IMR-90 (cell line): ENCODE measurements at regions not wholly inside any gene's neighbourhood (a gene's known extent, or its start where the extent isn't known, plus 50 kb on each side); places are given as distances from the start of the nearest gene placed in this dataset.

Source experiments
- ATAC-seq: fragments of 200-7000 bp; cut with Tn5 transposase; 2 replicates; pipeline ENCODE4 v1.9.1; 2020; ENCODE audit warnings: low read depth, mild to moderate bottlenecking, moderate library complexity
- BruUV-seq: library from RNA; stranded (reverse); fragments of 400-500 nt; replicated peaks from 2 replicates; lab custom pipeline; 2021; lab: Mats Ljungman, UMichigan
- CTCF ChIA-PET: fragments of 300-600 bp; formaldehyde crosslinking; extraction: SDS; loops from one replicate; lab custom pipeline; 2021; ENCODE audit warnings: antibody characterized with exemption; lab: Yijun Ruan, JAX
- POLR2A ChIA-PET: fragments of 300-600 bp; sonication (Branson Sonifier 250); formaldehyde crosslinking; loops from one replicate; lab custom pipeline; 2022; ENCODE audit warnings: antibody characterized with exemption; ENCODE audit not compliant: unreplicated experiment; lab: Charles Lee
- DNase-seq: peaks from one replicate; pipeline ENCODE4 v3.0.0; 2013
- H2AFZ ChIP-seq: replicated peaks from 2 replicates; pipeline ENCODE3; 2013; ENCODE audit warnings: low read length, mild to moderate bottlenecking; ENCODE audit not compliant: poor library complexity
- H2AK5ac ChIP-seq: 2 replicates; pipeline ENCODE4 v1.6.1; 2013; ENCODE audit warnings: low read depth, low read length, inconsistent platforms
- H2AK9ac ChIP-seq: replicated peaks from 2 replicates; pipeline ENCODE3; 2013; ENCODE audit warnings: mild to moderate bottlenecking, low read depth, low read length, moderate library complexity; ENCODE audit not compliant: poor library complexity
- H2BK120ac ChIP-seq: 2 replicates; pipeline ENCODE4 v1.6.1; 2013; ENCODE audit warnings: low read depth, low read length, inconsistent platforms
- H2BK15ac ChIP-seq: 3 replicates; pipeline ENCODE4 v1.6.1; 2013; ENCODE audit warnings: low read depth, low read length, inconsistent platforms
- H2BK20ac ChIP-seq: 2 replicates; pipeline ENCODE4 v1.6.1; 2013; ENCODE audit warnings: low read depth, mild to moderate bottlenecking, inconsistent platforms, low read length, moderate library complexity
- H2BK5ac ChIP-seq: 2 replicates; pipeline ENCODE4 v1.6.1; 2013; ENCODE audit warnings: mild to moderate bottlenecking, low read depth, low read length, inconsistent platforms; ENCODE audit not compliant: poor library complexity, severe bottlenecking
- H3K14ac ChIP-seq: replicated peaks from 2 replicates; pipeline ENCODE4 v1.6.1; 2013; ENCODE audit warnings: low read depth, low read length, inconsistent platforms
- H3K18ac ChIP-seq: 2 replicates; pipeline ENCODE4 v1.6.1; 2013; ENCODE audit warnings: low read depth, low read length, control low read depth
- H3K23ac ChIP-seq: 2 replicates; pipeline ENCODE4 v1.6.1; 2013; ENCODE audit warnings: low read depth, low read length, inconsistent platforms
- H3K27ac ChIP-seq: 2 replicates; pipeline ENCODE4 v1.5.1; 2013; ENCODE audit warnings: mild to moderate bottlenecking, control low read depth, low read length; ENCODE audit not compliant: insufficient read depth
- H3K27me3 ChIP-seq: 2 replicates; pipeline ENCODE4 v1.6.1; 2013; ENCODE audit warnings: low read length; ENCODE audit not compliant: control insufficient read depth, insufficient read depth
- H3K36me3 ChIP-seq: 2 replicates; pipeline ENCODE4 v1.6.1; 2013; ENCODE audit warnings: low read length, mixed read lengths; ENCODE audit not compliant: control insufficient read depth, insufficient read depth
- H3K4ac ChIP-seq: 2 replicates; pipeline ENCODE4 v1.6.1; 2013; ENCODE audit warnings: low read depth, low read length, inconsistent platforms
- H3K4me1 ChIP-seq: 2 replicates; pipeline ENCODE4 v1.6.1; 2013; ENCODE audit warnings: low read length, mixed read lengths; ENCODE audit not compliant: control insufficient read depth, insufficient read depth
- H3K4me2 ChIP-seq: 2 replicates; pipeline ENCODE4 v1.6.1; 2013; ENCODE audit warnings: low read depth, mild to moderate bottlenecking, control low read depth, low read length, moderate library complexity
- H3K4me3 ChIP-seq: 2 replicates; pipeline ENCODE4 v1.5.1; 2013; ENCODE audit warnings: low read depth, mild to moderate bottlenecking, control low read depth, low read length, moderate library complexity; ENCODE audit not compliant: insufficient read depth
- H3K56ac ChIP-seq: 2 replicates; pipeline ENCODE4 v1.6.1; 2013; ENCODE audit warnings: low read length, inconsistent platforms; ENCODE audit not compliant: insufficient read depth; ENCODE audit errors: extremely low read depth
- H3K79me1 ChIP-seq, 2 experiments: 2 replicates each; pipeline ENCODE4 v1.6.1; 2013; ENCODE audit warnings: low read length in 2 of 2, inconsistent platforms in 1 of 2, low read depth in 1 of 2
- H3K9ac ChIP-seq: 2 replicates; pipeline ENCODE4 v1.6.1; 2013; ENCODE audit warnings: low read depth, low read length, control low read depth
- H3K9me1 ChIP-seq: 2 replicates; pipeline ENCODE4 v1.6.1; 2013; ENCODE audit warnings: low read length, inconsistent platforms; ENCODE audit not compliant: insufficient read depth
- H3K9me3 ChIP-seq: 2 replicates; pipeline ENCODE4 v1.6.1; 2013; ENCODE audit warnings: low read length; ENCODE audit not compliant: control insufficient read depth, insufficient read depth
- H4K20me1 ChIP-seq: 2 replicates; pipeline ENCODE4 v1.6.1; 2013; ENCODE audit warnings: low read length, inconsistent platforms; ENCODE audit not compliant: insufficient read depth
- H4K5ac ChIP-seq: 2 replicates; pipeline ENCODE4 v1.6.1; 2013; ENCODE audit warnings: mild to moderate bottlenecking, low read depth, low read length, control low read depth
- H4K8ac ChIP-seq, 2 experiments: 2 replicates each; pipeline ENCODE4 v1.6.1; 2013; ENCODE audit warnings: low read depth in 2 of 2, low read length in 2 of 2, control low read depth in 1 of 2, inconsistent platforms in 1 of 2
- H4K91ac ChIP-seq: 2 replicates; pipeline ENCODE4 v1.6.1; 2013; ENCODE audit warnings: low read depth, low read length, inconsistent platforms; ENCODE audit not compliant: insufficient read depth
- BHLHE40 ChIP-seq: fragments of 150-350 bp; IDR thresholded peaks from 2 replicates; pipeline ENCODE4 v1.6.1; 2016; ENCODE audit warnings: mild to moderate bottlenecking, low read depth, low read length
- CHD1 ChIP-seq: IDR thresholded peaks from 2 replicates; pipeline ENCODE4 v1.6.1; 2012; ENCODE audit warnings: low read depth, low read length, improper control_type of control experiment
- MAFK ChIP-seq: IDR thresholded peaks from 2 replicates; pipeline ENCODE4 v1.6.1; 2012; ENCODE audit warnings: low read depth, low read length, improper control_type of control experiment
- MAZ ChIP-seq: IDR thresholded peaks from 2 replicates; pipeline ENCODE4 v1.6.1; 2012; ENCODE audit warnings: low read depth, mild to moderate bottlenecking, low read length, improper control_type of control experiment, moderate library complexity, borderline replicate concordance
- MXI1 ChIP-seq: IDR thresholded peaks from 2 replicates; pipeline ENCODE4 v1.6.1; 2012; ENCODE audit warnings: low read depth, mild to moderate bottlenecking, low read length, moderate library complexity, borderline replicate concordance
- NFE2L2 ChIP-seq: fragments of 150-350 bp; IDR thresholded peaks from 2 replicates; pipeline ENCODE4 v1.6.1; 2016; ENCODE audit warnings: low read depth, mild to moderate bottlenecking, low read length
- POLR2A ChIP-seq: IDR thresholded peaks from 2 replicates; pipeline ENCODE4 v1.6.1; 2012; ENCODE audit warnings: mild to moderate bottlenecking, low read depth, low read length
- RAD21 ChIP-seq: IDR thresholded peaks from 2 replicates; pipeline ENCODE4 v1.6.1; 2012; ENCODE audit warnings: low read length, improper control_type of control experiment
- RCOR1 ChIP-seq: IDR thresholded peaks from 2 replicates; pipeline ENCODE4 v1.6.1; 2012; ENCODE audit warnings: mild to moderate bottlenecking, low read length, improper control_type of control experiment; ENCODE audit not compliant: insufficient replicate concordance
- RFX5 ChIP-seq: IDR thresholded peaks from 2 replicates; pipeline ENCODE4 v1.8.0; 2012; ENCODE audit warnings: low read depth, mild to moderate bottlenecking, low read length, moderate library complexity
- SMC3 ChIP-seq: fragments of 150-350 bp; IDR thresholded peaks from 2 replicates; pipeline ENCODE4 v1.6.1; 2016; ENCODE audit warnings: low read depth, mild to moderate bottlenecking, antibody characterized with exemption, low read length, moderate library complexity
- WGBS, 2 experiments: methylation state at CpG; one replicate each; pipeline versions ENCODE4 v1.1.5 to v1.1.7; 2013; ENCODE audit warnings: missing lambda C conversion rate in 2 of 2; ENCODE audit not compliant: insufficient read length in 1 of 2; ENCODE audit errors: extremely low coverage in 2 of 2; 5-methylcytosine and 5-hydroxymethylcytosine counted together
- dilution Hi-C: fragments of 300-500 bp; cut with HindIII; formaldehyde crosslinking; loops from one replicate; pipeline ENCODE4 v1.14.3; 2018; ENCODE audit warnings: low sequenced_read_pairs; ENCODE audit not compliant: unreplicated experiment
- in situ Hi-C: fragments of 300-500 bp; cut with MboI; formaldehyde crosslinking; loops from 3 replicates; pipeline ENCODE4 v1.14.3; 2019; ENCODE audit warnings: low sequenced_read_pairs, inconsistent platforms, mixed read lengths
- intact Hi-C: fragments of 100-400 bp; cut with micrococcal nuclease; formaldehyde crosslinking; loops from 2 replicates; pipeline ENCODE4 v1.10.0; 2022
- TF ChIP-seq, protein P1 (sequence below): fragments of 150-350 bp; IDR thresholded peaks from 2 replicates; pipeline ENCODE4 v1.6.1; 2017; ENCODE audit warnings: mild to moderate bottlenecking, antibody characterized with exemption, low read length, low read depth
- TF ChIP-seq, protein P2 (sequence below): conservative IDR thresholded peaks from 2 replicates; pipeline ENCODE4 v1.5.1; 2012; ENCODE audit warnings: mild to moderate bottlenecking, low read depth, low read length, improper control_type of control experiment
- TF ChIP-seq, protein P3 (sequence below): fragments of 150-350 bp; IDR thresholded peaks from 2 replicates; pipeline ENCODE4 v1.6.1; 2016; ENCODE audit warnings: low read depth, mild to moderate bottlenecking, low read length, moderate library complexity, borderline replicate concordance

DNA sequence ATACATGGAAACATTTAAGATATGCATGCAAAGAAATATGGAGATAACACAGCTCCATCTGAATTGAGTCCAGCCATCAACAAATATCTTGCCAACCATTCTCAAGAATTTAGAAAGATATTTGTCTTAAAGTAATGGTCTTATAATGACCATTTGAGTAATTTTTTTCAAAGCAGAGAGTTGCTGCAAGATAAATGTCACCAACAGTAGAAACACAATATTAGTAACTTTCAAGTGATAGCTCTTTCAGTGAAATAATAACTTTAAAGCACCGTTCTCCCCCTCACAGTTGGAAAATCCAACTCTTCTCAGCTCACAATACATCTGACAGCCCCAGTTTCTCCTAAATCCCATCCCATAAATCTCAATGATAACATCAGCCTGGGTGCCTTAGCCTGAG, 481.0 kb upstream of the ADAMTS5 start:
- Histone ChIP-seq H3K4me3 (no peak overlapping the region), H2BK120ac (no peak overlapping the region), H3K36me3 (no peaks in the 10 kb centered on the region), H3K27me3 (no peaks in the 10 kb centered on the region), H3K14ac (no peak overlapping the region), H2BK5ac (no peak overlapping the region), H3K79me1 (no peaks in the 10 kb centered on the region), H3K27ac (no peak overlapping the region), H2AK9ac (no peak overlapping the region), H3K23ac (no peak overlapping the region), H2BK15ac (no peak overlapping the region), H3K4me1 (no peaks in the 10 kb centered on the region), H3K4me2 (no peak overlapping the region), H3K56ac (no peak overlapping the region), H2AK5ac (no peak overlapping the region), H3K9me3 (no peaks in the 10 kb centered on the region), H3K4ac (no peak overlapping the region), H2BK20ac (no peak overlapping the region), H3K18ac (no peak overlapping the region), H4K91ac (no peak overlapping the region), H4K20me1 (no peaks in the 10 kb centered on the region), H4K5ac (no peak overlapping the region), H2AFZ (no peak overlapping the region), H3K9ac (no peak overlapping the region), H3K9me1 (no peaks in the 10 kb centered on the region), H4K8ac (no peak overlapping the region)
- dilution Hi-C loops (no loop called here), in situ Hi-C loops (no loop called here), intact Hi-C loops (no loop called here)
- WGBS, 2 experiments, result no CpG with 5 or more reads among the region's 1 CpG
- DNase-seq (no peak), ATAC-seq (no peak)
- TF ChIP-seq MXI1 (no peak), RAD21 (no peak), MAFK (no peak), CHD1 (no peak), BHLHE40 (no peak), SMC3 (no peak), NFE2L2 (no peak), RFX5 (no peak), RCOR1 (no peak), MAZ (no peak), POLR2A (no peak)
- TF ChIP-seq, protein P1, sequence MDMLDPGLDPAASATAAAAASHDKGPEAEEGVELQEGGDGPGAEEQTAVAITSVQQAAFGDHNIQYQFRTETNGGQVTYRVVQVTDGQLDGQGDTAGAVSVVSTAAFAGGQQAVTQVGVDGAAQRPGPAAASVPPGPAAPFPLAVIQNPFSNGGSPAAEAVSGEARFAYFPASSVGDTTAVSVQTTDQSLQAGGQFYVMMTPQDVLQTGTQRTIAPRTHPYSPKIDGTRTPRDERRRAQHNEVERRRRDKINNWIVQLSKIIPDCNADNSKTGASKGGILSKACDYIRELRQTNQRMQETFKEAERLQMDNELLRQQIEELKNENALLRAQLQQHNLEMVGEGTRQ, result no peak
- TF ChIP-seq, protein P2, sequence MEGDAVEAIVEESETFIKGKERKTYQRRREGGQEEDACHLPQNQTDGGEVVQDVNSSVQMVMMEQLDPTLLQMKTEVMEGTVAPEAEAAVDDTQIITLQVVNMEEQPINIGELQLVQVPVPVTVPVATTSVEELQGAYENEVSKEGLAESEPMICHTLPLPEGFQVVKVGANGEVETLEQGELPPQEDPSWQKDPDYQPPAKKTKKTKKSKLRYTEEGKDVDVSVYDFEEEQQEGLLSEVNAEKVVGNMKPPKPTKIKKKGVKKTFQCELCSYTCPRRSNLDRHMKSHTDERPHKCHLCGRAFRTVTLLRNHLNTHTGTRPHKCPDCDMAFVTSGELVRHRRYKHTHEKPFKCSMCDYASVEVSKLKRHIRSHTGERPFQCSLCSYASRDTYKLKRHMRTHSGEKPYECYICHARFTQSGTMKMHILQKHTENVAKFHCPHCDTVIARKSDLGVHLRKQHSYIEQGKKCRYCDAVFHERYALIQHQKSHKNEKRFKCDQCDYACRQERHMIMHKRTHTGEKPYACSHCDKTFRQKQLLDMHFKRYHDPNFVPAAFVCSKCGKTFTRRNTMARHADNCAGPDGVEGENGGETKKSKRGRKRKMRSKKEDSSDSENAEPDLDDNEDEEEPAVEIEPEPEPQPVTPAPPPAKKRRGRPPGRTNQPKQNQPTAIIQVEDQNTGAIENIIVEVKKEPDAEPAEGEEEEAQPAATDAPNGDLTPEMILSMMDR, result no peak
- TF ChIP-seq, protein P3, sequence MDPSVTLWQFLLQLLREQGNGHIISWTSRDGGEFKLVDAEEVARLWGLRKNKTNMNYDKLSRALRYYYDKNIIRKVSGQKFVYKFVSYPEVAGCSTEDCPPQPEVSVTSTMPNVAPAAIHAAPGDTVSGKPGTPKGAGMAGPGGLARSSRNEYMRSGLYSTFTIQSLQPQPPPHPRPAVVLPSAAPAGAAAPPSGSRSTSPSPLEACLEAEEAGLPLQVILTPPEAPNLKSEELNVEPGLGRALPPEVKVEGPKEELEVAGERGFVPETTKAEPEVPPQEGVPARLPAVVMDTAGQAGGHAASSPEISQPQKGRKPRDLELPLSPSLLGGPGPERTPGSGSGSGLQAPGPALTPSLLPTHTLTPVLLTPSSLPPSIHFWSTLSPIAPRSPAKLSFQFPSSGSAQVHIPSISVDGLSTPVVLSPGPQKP, result no peak
- BruUV-seq, result no TSS peak
- POLR2A ChIA-PET, result interaction anchor here (0.6 kb wide), 1 partner anchor 600 kb away, joined by 4 read pairs; no protein-coding TSS in a partner anchor
- CTCF ChIA-PET, result no interaction called here
